AG04449 (cell line): ENCODE measurements at regions not wholly inside any gene's neighbourhood (a gene's known extent, or its start where the extent isn't known, plus 50 kb on each side); places are given as distances from the start of the nearest gene placed in this dataset.

ENCODE experiments used
- CTCF ChIA-PET: fragments of 350-600 bp; formaldehyde crosslinking; extraction: SDS; loops from one replicate; lab custom pipeline; 2021; ENCODE audit warnings: antibody characterized with exemption; lab: Yijun Ruan, JAX
- POLR2A ChIA-PET: fragments of 400-600, 350-600 bp; formaldehyde crosslinking; extraction: SDS; loops from one replicate; lab custom pipeline; 2020; ENCODE audit warnings: antibody characterized with exemption, inconsistent platforms; lab: Yijun Ruan, JAX
- DNase-seq: peaks from one replicate; pipeline ENCODE4 v3.0.0-alpha.2; 2010; ENCODE audit warnings: low read depth, low spot score
- H3K4me3 ChIP-seq: 2 replicates; pipeline ENCODE4 v1.5.1; 2011; ENCODE audit warnings: low read depth, mild to moderate bottlenecking, control low read depth, low read length
- TF ChIP-seq, protein P1 (sequence below): IDR thresholded peaks from one replicate; pipeline ENCODE4 v1.5.1; 2011; ENCODE audit warnings: mild to moderate bottlenecking, moderate library complexity, low read length, control low read depth, inconsistent platforms; ENCODE audit not compliant: insufficient read depth; ENCODE audit errors: missing control alignments

DNA sequence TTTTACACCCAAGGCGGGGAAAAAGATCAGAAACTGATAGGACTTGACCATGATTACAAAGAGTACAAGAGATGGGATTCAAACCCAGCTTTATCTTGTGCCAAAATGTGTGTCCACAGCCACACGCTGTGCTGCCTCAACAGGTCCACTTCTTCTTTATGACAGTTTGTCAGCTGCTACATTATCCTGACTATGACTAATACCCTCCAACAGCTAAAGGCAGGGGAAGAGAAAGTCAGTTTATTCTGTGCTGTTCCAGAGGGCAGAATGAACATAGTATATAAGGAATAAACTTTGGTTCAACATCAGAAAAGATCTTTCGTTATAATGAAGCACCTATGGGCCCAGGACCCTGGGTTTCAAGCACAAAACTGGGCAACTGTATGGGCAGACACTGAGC is 668.2 kb upstream of the TENM4 start:
- ChIA-PET POLR2A (interaction anchor here (0.9 kb wide), 1 partner anchor 18 kb away, joined by 6 read pairs; no protein-coding TSS in a partner anchor), CTCF (interaction anchor here (1.0 to 1.3 kb wide), 3 partner anchors 12 to 401 kb away, joined by 3 read pairs; no protein-coding TSS in a partner anchor)

DNA sequence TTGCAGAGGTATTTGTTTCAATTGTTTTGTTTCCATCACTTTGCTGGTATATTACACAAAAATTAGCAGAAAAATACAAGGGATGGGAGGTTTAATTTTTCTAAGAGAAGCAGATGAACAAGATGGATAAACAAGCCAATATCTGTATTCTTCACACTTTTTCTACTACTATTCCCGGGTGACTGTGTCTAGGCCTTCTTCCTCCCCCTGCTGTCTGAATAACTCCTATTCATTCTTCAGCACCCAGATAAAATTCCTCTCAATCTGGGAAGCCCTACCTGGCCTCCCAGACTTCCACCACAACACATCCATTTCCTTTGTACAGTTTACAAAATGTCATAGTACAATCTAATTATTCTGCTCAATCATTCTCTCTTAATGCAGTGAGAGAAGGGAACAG is 666.6 kb upstream of the TENM4 start:
- TF ChIP-seq, protein P1, sequence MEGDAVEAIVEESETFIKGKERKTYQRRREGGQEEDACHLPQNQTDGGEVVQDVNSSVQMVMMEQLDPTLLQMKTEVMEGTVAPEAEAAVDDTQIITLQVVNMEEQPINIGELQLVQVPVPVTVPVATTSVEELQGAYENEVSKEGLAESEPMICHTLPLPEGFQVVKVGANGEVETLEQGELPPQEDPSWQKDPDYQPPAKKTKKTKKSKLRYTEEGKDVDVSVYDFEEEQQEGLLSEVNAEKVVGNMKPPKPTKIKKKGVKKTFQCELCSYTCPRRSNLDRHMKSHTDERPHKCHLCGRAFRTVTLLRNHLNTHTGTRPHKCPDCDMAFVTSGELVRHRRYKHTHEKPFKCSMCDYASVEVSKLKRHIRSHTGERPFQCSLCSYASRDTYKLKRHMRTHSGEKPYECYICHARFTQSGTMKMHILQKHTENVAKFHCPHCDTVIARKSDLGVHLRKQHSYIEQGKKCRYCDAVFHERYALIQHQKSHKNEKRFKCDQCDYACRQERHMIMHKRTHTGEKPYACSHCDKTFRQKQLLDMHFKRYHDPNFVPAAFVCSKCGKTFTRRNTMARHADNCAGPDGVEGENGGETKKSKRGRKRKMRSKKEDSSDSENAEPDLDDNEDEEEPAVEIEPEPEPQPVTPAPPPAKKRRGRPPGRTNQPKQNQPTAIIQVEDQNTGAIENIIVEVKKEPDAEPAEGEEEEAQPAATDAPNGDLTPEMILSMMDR = no peak
- ChIA-PET CTCF (no interaction called here), POLR2A (no interaction called here)
- DNase-seq = no peak
- no peak overlapping the region for H3K4me3 ChIP-seq

More for the DNA sequence above, 668.2 kb upstream of the TENM4 start:
- no peak for DNase-seq
- H3K4me3 ChIP-seq = no peak overlapping the region
- TF ChIP-seq, protein P1 = no peak

DNA sequence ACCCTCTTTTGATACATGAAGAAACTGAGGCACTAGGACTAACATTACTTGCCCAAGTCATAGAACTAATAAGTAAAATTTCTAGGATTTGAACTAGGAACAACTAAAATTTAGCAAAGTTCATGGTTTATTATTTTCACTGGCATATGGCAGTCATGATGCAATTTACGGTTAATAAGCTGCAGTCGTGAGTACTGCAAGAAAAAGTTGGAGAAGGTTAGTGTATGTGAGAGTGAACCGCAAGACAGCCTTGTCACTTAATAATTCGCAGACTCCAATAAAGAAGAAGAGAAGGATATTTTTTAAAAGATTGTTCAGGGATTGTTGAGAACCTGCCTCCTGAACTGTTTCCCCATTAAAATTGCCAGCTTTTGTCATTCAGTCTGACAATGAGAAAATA is 663.4 kb upstream of the TENM4 start:
- ChIA-PET POLR2A (no interaction called here), CTCF (interaction anchor here (1.1 kb wide), 1 partner anchor 52 kb away, joined by 3 read pairs; no protein-coding TSS in a partner anchor)

DNA sequence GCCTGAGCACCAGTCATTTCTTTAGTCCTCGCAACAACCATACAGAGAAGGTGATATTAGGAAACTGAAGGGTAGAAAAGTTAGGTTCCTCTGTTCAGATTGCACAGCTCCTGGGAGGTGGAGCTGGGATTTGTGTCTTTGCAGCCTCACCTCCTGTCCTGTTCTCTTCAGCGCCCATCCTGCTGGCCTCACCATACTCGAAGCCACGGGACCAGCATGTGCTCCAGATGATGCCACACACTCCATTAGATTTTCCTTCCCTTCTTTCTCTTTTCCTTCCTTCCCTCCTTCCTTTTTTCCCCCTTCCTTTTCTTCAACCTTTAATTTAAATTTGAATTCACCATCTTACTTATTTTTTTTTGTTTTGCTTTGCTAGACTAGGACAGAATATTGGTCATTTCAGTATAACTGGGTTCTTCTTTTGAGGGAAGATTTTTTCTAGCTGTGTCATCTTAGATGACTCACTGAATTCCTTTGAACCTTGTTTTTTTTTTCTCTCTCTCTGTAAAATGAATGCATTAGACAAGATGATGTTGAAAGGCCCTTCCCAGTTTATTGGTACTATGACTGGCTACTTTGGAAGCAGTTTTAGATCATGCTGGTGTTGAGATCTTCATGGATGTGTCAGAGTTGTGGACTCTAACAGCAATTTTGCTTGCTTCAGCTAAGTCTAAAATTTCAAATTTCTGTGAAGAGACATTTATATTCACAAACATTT is 662.5 kb upstream of the TENM4 start:
- POLR2A ChIA-PET = interaction anchor here (0.6 kb wide), 1 partner anchor 50 kb away, joined by 3 read pairs; no protein-coding TSS in a partner anchor
- DNase-seq = peak; percentile 94
- CTCF ChIA-PET = interaction anchor here (1.1 kb wide), 1 partner anchor 53 kb away, joined by 3 read pairs; no protein-coding TSS in a partner anchor

More for the DNA sequence above, 663.4 kb upstream of the TENM4 start:
- DNase-seq = no peak
- no peak overlapping the region for H3K4me3 ChIP-seq
- TF ChIP-seq, protein P1 = no peak

DNA sequence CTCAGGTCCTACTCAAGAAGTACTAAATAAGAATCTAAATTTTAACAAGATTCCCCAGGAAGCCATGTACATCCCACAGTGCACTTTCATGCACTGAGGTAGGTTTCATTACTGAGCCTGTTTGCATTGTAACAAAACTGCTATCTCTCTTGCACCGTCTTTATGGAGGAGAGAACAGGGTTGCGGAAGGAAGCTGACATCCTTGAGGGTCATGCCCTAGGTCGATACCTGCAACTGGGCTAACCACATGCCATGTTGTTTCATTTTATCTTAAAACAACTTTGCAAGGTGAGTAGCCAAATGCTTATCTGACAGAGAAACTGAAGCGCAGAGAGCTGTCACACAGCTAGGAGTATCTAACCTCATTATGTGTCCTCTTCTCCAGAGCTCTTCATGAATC is 656.3 kb upstream of the TENM4 start:
- DNase-seq = no peak
- TF ChIP-seq, protein P1 = no peak
- CTCF ChIA-PET = interaction anchor here (1.1 to 1.4 kb wide), 2 partner anchors 11 to 58 kb away, joined by 3 to 4 read pairs; no protein-coding TSS in a partner anchor
- H3K4me3 ChIP-seq = no peak overlapping the region
- POLR2A ChIA-PET = no interaction called here

More for the DNA sequence above, 662.5 kb upstream of the TENM4 start:
- TF ChIP-seq, protein P1 = no peak
- H3K4me3 ChIP-seq = no peak overlapping the region

DNA sequence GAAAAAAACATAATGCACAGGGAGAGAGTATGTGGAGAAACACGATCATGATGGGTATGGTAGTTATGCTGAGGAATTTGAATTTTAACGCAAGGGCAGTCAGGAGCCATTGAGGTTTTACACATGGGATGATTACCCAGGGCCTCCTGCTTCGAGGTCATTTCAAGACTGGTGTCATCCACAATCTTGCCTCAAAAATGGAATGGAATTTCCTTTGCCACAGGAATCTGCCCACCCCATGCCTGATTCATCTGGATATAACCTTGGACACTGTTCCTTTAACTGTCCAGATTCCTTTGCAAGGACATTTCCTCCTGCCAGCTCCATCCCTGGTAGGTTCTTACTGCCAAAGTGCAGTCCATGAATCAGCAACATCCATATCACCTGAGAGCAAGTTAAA is 655.9 kb upstream of the TENM4 start:
- POLR2A ChIA-PET = no interaction called here
- H3K4me3 ChIP-seq = no peak overlapping the region
- CTCF ChIA-PET = interaction anchor here (1.1 kb wide), 1 partner anchor 12 kb away, joined by 3 read pairs; no protein-coding TSS in a partner anchor
- DNase-seq = peak; percentile 84
- TF ChIP-seq, protein P1 = no peak
